ENCODE measurements at regions not wholly inside any gene's neighbourhood (a gene's known extent, or its start where the extent isn't known, plus 50 kb on each side); places are given as distances from the start of the nearest gene placed in this dataset.

DNA sequence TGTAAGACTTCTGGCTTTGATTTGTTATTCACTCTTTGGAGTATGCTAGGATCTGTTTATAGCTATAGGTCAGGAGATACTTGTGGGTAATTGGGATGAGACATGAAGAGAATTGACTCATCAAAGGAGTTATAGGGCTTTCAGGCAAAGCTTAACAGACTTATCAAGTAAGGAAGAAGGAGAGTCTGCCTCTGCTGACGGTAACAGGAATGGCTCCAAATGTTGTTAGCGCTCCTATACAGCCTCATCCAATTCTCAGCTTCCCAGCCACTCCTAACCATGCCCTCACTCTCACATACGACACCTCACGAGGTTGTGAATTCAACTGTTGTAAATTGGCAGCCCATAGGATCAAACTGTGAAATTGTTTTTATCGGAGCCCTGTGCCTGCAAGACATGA lies 140.5 kb downstream of the KCNA5 start:
- WGBS (ENCODE audit: insufficient coverage, insufficient replicate concordance, low lambda C conversion rate, missing lambda C conversion rate), result 23% methylated on average over 5 of the region's 5 CpGs
- TF ChIP-seq, protein P1, sequence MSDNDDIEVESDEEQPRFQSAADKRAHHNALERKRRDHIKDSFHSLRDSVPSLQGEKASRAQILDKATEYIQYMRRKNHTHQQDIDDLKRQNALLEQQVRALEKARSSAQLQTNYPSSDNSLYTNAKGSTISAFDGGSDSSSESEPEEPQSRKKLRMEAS (IDR thresholded peaks at IDR 0.05; ENCODE audit: low read depth, low read length), result no peak
- DNase-seq (ENCODE audit: low read depth, low spot score) (no peak), ATAC-seq (no peak), FAIRE-seq (no peak)
- SMC1A ChIA-PET (ENCODE audit: uncharacterized antibody, unreplicated experiment), result interaction anchor here (1.2 kb wide), 1 partner anchor 10 kb away, joined by 3 read pairs; no protein-coding TSS in a partner anchor
- Histone ChIP-seq H3K27ac (ENCODE audit: control insufficient read depth, insufficient read depth) (no peak overlapping the region), H3K9me3 (replicated peaks; ENCODE audit: control insufficient read depth, insufficient read depth, low read length) (no peaks in the 10 kb centered on the region), H2AFZ (ENCODE audit: control insufficient read depth, low read depth, low read length) (no peak overlapping the region), H3K79me2 (ENCODE audit: control insufficient read depth, insufficient read depth, low read length) (no peaks in the 10 kb centered on the region), H3K4me1 (ENCODE audit: control insufficient read depth, insufficient read depth, low read length) (no peaks in the 10 kb centered on the region), H4K20me1 (ENCODE audit: control insufficient read depth, insufficient read depth) (no peaks in the 10 kb centered on the region; the same call in 1 of the 2 replicates), H3K4me2 (ENCODE audit: control insufficient read depth, insufficient read depth) (no peak overlapping the region), H3K9ac (ENCODE audit: control insufficient read depth, insufficient read depth, low read length) (no peak overlapping the region), H3K4me3 (no peak overlapping the region), H3K36me3 (ENCODE audit: control insufficient read depth in 2 of 2, insufficient read depth in 2 of 2, low read length in 1 of 2) (no peaks in the 10 kb centered on the region), H3K27me3 (replicated peaks in 1 of 2; ENCODE audit: control insufficient read depth in 2 of 2, insufficient read depth in 2 of 2, low read length in 1 of 2) (peaks cover 2 to 4% of the 10 kb centered on the region in 2 experiments; a peak in 3 of 4 replicates)
- RAD21 ChIA-PET (ENCODE audit: unreplicated experiment), result no interaction called here
- POLR2A ChIA-PET, result no interaction called here
- no TSS peak for BruUV-seq (replicated peaks)
- in situ Hi-C loops (cut with MboI), result no loop called here
- intact Hi-C loops (cut with micrococcal nuclease; ENCODE audit: unreplicated experiment), result no loop called here
- CTCF ChIA-PET, result no interaction called here

DNA sequence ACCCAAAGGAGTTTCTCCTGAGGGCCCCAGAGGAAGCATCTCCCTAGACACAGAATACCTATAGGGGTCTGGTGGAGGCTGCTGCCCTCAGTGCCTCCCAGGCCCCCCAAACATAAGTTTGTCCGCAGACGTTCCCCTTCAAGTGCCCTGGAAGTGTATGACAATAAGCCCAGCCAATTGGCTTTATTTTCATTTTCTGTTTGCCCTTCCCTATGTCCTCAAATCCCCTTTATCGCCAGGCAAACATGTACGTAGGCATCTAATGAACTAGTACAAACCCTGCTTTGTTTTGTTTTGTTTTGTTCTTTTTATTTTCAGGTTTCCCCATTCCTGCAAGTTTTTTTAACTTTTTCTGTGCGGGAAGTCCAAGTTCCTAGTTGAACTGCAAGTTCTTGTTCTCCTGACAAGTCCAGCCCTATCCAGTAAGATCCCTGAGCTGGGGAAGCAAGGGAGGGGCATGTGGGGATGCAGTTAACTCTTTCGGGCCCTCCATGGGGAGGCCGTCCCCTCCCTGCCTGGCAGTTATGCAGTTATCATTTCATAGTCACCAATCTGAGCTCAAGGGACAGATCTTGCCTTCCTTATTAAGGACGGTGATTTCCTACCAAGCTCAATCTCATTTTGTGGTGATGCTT lies 141.9 kb downstream of the KCNA5 start:
- Histone ChIP-seq H3K79me2 (ENCODE audit: control insufficient read depth, insufficient read depth, low read length) (no peaks in the 10 kb centered on the region), H3K36me3 (ENCODE audit: control insufficient read depth in 2 of 2, insufficient read depth in 2 of 2, low read length in 1 of 2) (no peaks in the 10 kb centered on the region), H3K4me3 (no peak overlapping the region), H3K9ac (ENCODE audit: control insufficient read depth, insufficient read depth, low read length) (no peak overlapping the region), H3K4me1 (ENCODE audit: control insufficient read depth, insufficient read depth, low read length) (no peaks in the 10 kb centered on the region), H3K27ac (ENCODE audit: control insufficient read depth, insufficient read depth) (no peak overlapping the region), H2AFZ (ENCODE audit: control insufficient read depth, low read depth, low read length) (no peak overlapping the region), H3K4me2 (ENCODE audit: control insufficient read depth, insufficient read depth) (no peak overlapping the region), H3K27me3 (replicated peaks in 1 of 2; ENCODE audit: control insufficient read depth in 2 of 2, insufficient read depth in 2 of 2, low read length in 1 of 2) (peaks cover under 1 to 2% of the 10 kb centered on the region in 2 experiments; a peak in 3 of 4 replicates), H3K9me3 (replicated peaks; ENCODE audit: control insufficient read depth, insufficient read depth, low read length) (no peaks in the 10 kb centered on the region), H4K20me1 (ENCODE audit: control insufficient read depth, insufficient read depth) (no peaks in the 10 kb centered on the region)
- BruUV-seq (replicated peaks), result no TSS peak
- RAD21 ChIA-PET (ENCODE audit: unreplicated experiment), result no interaction called here
- FAIRE-seq, result no peak
- ATAC-seq, result no peak
- no peak for TF ChIP-seq ZSCAN29 (IDR thresholded peaks at IDR 0.05)
- no peak for TF ChIP-seq SUZ12 (IDR thresholded peaks at IDR 0.05; ENCODE audit: unreplicated experiment)
- TF ChIP-seq MYB (IDR thresholded peaks at IDR 0.05; ENCODE audit: borderline replicate concordance, low read depth, low read length), result no peak
- TF ChIP-seq NR2C2 (IDR thresholded peaks at IDR 0.05; ENCODE audit: borderline replicate concordance, control insufficient read depth, insufficient read length, low read depth), result no peak
- TF ChIP-seq, protein P2, sequence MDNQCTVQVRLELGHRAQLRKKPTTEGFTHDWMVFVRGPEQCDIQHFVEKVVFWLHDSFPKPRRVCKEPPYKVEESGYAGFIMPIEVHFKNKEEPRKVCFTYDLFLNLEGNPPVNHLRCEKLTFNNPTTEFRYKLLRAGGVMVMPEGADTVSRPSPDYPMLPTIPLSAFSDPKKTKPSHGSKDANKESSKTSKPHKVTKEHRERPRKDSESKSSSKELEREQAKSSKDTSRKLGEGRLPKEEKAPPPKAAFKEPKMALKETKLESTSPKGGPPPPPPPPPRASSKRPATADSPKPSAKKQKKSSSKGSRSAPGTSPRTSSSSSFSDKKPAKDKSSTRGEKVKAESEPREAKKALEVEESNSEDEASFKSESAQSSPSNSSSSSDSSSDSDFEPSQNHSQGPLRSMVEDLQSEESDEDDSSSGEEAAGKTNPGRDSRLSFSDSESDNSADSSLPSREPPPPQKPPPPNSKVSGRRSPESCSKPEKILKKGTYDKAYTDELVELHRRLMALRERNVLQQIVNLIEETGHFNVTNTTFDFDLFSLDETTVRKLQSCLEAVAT (IDR thresholded peaks at IDR 0.05), result no peak
- TF ChIP-seq PAX5 (IDR thresholded peaks at IDR 0.05; ENCODE audit: borderline replicate concordance, low read depth, low read length), result no peak
- TF ChIP-seq ZBED1 (IDR thresholded peaks at IDR 0.05; ENCODE audit: borderline replicate concordance), result no peak
- TF ChIP-seq SMAD1 (IDR thresholded peaks at IDR 0.05; ENCODE audit: low read depth, partially characterized antibody), result no peak
- no peak for TF ChIP-seq JUNB (IDR thresholded peaks at IDR 0.05)
- TF ChIP-seq YY1 (IDR thresholded peaks at IDR 0.05; ENCODE audit: low read depth, low read length), result no peak
- TF ChIP-seq KLF5 (IDR thresholded peaks at IDR 0.05; ENCODE audit: partially characterized antibody), result no peak
- SMC1A ChIA-PET (ENCODE audit: uncharacterized antibody, unreplicated experiment), result no interaction called here
- no peak for DNase-seq (ENCODE audit: low read depth, low spot score)
- in situ Hi-C loops (cut with MboI), result no loop called here
- CTCF ChIA-PET, result no interaction called here
- POLR2A ChIA-PET, result no interaction called here
- intact Hi-C loops (cut with micrococcal nuclease; ENCODE audit: unreplicated experiment), result no loop called here
- 39% methylated on average over 8 of the region's 8 CpGs for WGBS (ENCODE audit: insufficient coverage, insufficient replicate concordance, low lambda C conversion rate, missing lambda C conversion rate)

All from GM12878 (cell line).